ENCODE measurements at regions not wholly inside any gene's neighbourhood (a gene's known extent, or its start where the extent isn't known, plus 50 kb on each side); places are given as distances from the start of the nearest gene placed in this dataset.
A peak's percentile ranks its signal among the peaks of the same experiment; 100 is the strongest.

DNA sequence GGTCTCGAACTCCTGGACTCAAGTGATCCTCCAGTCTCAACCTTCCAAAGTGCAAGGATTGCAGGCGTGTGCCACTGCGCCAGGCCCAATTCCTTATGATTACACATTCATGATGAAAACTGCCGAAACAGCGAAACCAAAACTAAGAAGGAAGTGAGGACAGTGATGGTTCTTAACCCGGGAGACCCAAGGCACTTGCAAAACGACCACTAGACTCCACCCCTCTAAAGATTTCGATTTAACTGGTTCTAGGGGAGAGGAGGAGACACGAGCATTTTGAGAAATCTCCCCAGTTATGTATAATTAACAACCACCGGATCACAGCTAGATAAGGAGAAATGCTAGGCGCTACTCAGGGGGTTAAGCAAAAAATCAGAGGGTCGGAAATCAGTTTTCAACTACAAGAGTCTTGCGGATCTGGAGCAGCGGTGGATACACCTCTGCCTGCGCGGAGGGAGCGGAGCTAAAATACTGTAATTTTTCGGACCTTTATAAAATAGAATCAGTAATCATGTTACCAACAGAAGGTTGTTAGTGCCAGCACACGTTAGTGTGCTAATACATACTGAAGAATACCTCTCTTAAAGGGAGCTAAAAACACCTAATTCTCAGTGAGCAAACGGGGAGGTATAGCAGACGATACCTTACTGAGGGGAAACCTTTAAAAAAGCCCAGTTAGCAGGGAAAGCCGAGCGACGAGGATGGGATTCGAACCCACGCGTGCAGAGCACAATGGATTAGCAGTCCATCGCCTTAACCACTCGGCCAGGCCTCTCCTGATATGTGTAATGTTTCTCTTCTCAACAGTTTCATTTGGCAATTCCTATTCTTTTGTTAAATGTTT is 60.0 kb upstream of the BTN3A2 start:
- no peaks in the 10 kb centered on the region for H3K27me3 ChIP-seq
- intact Hi-C loops (cut with DNase I; ENCODE audit: low total_unique reads) = no loop called here
- no peaks in the 10 kb centered on the region for H3K36me3 ChIP-seq
- peak overlapping the region; percentile 35 to 42 for H3K4me3 ChIP-seq
- TF ChIP-seq, protein P1, sequence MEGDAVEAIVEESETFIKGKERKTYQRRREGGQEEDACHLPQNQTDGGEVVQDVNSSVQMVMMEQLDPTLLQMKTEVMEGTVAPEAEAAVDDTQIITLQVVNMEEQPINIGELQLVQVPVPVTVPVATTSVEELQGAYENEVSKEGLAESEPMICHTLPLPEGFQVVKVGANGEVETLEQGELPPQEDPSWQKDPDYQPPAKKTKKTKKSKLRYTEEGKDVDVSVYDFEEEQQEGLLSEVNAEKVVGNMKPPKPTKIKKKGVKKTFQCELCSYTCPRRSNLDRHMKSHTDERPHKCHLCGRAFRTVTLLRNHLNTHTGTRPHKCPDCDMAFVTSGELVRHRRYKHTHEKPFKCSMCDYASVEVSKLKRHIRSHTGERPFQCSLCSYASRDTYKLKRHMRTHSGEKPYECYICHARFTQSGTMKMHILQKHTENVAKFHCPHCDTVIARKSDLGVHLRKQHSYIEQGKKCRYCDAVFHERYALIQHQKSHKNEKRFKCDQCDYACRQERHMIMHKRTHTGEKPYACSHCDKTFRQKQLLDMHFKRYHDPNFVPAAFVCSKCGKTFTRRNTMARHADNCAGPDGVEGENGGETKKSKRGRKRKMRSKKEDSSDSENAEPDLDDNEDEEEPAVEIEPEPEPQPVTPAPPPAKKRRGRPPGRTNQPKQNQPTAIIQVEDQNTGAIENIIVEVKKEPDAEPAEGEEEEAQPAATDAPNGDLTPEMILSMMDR (IDR thresholded peaks at IDR 0.05) = no peak
- no peaks in the 10 kb centered on the region for H3K9me3 ChIP-seq
- no peaks in the 10 kb centered on the region for H3K4me1 ChIP-seq
- DNase-seq = peak; percentile 50 to 73
- H3K27ac ChIP-seq = peak overlapping the region; percentile 23 to 30

DNA sequence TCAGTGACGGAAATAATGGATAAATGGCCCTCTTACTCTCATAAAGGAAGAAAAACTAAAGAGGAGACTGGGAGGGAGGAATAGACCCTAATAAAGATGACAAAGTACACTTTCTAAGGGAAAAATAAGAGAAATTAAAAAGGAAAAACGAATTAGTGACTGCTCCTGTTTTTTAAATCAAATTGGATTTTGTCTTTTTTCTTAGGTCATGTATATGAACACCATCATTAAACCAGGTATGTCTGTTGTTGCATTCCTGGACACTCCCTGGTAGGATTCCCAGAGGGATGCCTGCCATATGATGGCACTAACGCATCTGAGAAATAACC is 59.4 kb upstream of the BTN3A2 start:
- no peaks in the 10 kb centered on the region for H3K9me3 ChIP-seq
- TF ChIP-seq, protein P1 (IDR thresholded peaks at IDR 0.05) = no peak
- no peaks in the 10 kb centered on the region for H3K36me3 ChIP-seq
- intact Hi-C loops (cut with DNase I; ENCODE audit: low total_unique reads) = no loop called here
- no peaks in the 10 kb centered on the region for H3K27me3 ChIP-seq
- H3K4me1 ChIP-seq = no peaks in the 10 kb centered on the region
- DNase-seq = no peak
- H3K27ac ChIP-seq = no peak overlapping the region
- peak overlapping the region in 1 of 2 donors; percentile 42 for H3K4me3 ChIP-seq

DNA sequence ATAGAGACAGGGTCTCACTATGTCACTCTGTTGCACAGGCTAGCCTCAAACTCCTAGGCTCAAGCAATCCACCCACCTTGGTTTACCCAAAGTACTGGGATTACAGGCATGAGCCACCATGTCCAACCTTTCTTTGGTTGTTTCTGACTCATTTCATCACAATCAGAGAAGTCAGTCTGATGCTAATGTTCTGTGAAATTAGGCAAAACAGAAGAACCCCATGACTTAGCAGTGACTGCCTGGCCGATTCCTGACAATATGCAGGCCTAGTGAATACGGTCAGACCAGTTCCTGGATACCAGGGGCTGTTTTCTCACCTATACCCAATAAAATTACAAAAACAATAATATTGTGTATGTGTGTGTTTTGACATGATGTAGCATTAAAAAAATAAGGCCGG is 58.8 kb upstream of the BTN3A2 start:
- no peak for DNase-seq
- TF ChIP-seq, protein P1 (IDR thresholded peaks at IDR 0.05) = no peak
- intact Hi-C loops (cut with DNase I; ENCODE audit: low total_unique reads) = no loop called here
- Histone ChIP-seq H3K9me3 (no peaks in the 10 kb centered on the region), H3K27ac (no peak overlapping the region), H3K4me3 (no peak overlapping the region), H3K27me3 (no peaks in the 10 kb centered on the region), H3K36me3 (no peaks in the 10 kb centered on the region), H3K4me1 (no peaks in the 10 kb centered on the region)

DNA sequence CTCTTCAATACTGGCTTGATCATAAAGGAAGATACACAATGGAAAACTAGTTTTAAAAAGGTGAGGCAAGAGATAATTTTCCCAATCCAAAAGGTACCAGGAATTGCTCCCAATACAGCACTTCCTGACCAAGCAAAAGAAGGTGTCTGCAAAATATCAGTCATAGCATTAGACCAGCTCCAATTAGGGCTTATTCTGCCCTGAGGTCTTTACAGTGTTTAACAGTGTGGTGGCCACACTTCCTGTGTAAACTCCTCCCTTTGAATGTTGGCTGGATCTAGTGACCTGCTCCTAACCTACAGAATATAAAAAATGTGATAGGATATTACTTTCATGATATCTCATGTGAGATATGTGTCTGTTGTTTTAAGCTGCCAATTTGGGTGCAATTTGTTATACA is 57.1 kb upstream of the BTN3A2 start:
- DNase-seq = no peak
- no peaks in the 10 kb centered on the region for H3K36me3 ChIP-seq
- H3K4me1 ChIP-seq = peaks cover 0 to 11% (median 0%) of the 10 kb centered on the region in 4 donors
- H3K9me3 ChIP-seq = no peaks in the 10 kb centered on the region
- intact Hi-C loops (cut with DNase I; ENCODE audit: low total_unique reads) = no loop called here
- H3K4me3 ChIP-seq = no peak overlapping the region
- TF ChIP-seq, protein P1 (IDR thresholded peaks at IDR 0.05) = no peak
- H3K27me3 ChIP-seq = no peaks in the 10 kb centered on the region
- no peak overlapping the region for H3K27ac ChIP-seq

DNA sequence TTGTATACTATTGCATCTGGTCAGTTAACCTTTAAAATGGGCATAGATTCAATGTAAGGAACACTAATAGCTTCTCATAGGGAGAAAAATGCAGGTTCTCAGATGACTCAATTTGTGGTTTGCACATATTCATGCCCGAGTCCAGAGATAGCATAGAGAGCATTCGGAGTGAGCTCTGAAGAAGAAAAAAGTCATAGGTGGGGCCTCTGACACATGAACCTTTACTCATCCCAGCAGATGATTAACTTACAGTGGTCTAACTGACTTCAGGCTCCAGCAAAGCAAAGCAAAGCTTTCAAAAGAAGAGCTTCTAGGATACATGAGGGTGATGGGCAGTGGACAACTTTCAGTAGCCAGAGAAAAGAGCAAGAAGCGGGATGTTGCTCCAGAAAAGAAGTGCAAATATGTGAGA is 55.3 kb upstream of the BTN3A2 start:
- TF ChIP-seq, protein P1 (IDR thresholded peaks at IDR 0.05) = no peak
- DNase-seq = no peak
- H3K27ac ChIP-seq = no peak overlapping the region
- H3K36me3 ChIP-seq = no peaks in the 10 kb centered on the region
- H3K27me3 ChIP-seq = no peaks in the 10 kb centered on the region
- no peak overlapping the region for H3K4me3 ChIP-seq
- no peaks in the 10 kb centered on the region for H3K9me3 ChIP-seq
- peaks cover 0 to 12% (median 0%) of the 10 kb centered on the region in 4 donors for H3K4me1 ChIP-seq
- intact Hi-C loops (cut with DNase I; ENCODE audit: low total_unique reads) = no loop called here

Data from tibial artery (tissue), 4 donors.